NB4 (cell line): ENCODE measurements at regions not wholly inside any gene's neighbourhood (a gene's known extent, or its start where the extent isn't known, plus 50 kb on each side); places are given as distances from the start of the nearest gene placed in this dataset.
A peak's percentile ranks its signal among the peaks of the same experiment; 100 is the strongest.
"Not testable (repeated sequence)": the region's sequence is repeated elsewhere in the genome, so short reads cannot be mapped to it uniquely, and the experiment has no call there.

Experiments used
- DNase-seq: peaks from one replicate; pipeline ENCODE4 v3.0.0; 2010; ENCODE audit warnings: low read depth
- H3K4me3 ChIP-seq: one replicate; pipeline ENCODE4 v1.5.1; 2011; ENCODE audit warnings: mild to moderate bottlenecking, low read depth, low read length, moderate library complexity
- MYC ChIP-seq: IDR thresholded peaks from 2 replicates; pipeline ENCODE4 v1.6.1; 2011; ENCODE audit warnings: low read depth, low read length
- POLR2A ChIP-seq: IDR thresholded peaks from 2 replicates; pipeline ENCODE4 v1.6.1; 2011; ENCODE audit warnings: mild to moderate bottlenecking; ENCODE audit not compliant: insufficient read length; ENCODE audit errors: extremely low read depth
- TF ChIP-seq, protein P1 (sequence below): IDR thresholded peaks from 2 replicates; pipeline ENCODE4 v1.6.1; 2011; ENCODE audit warnings: low read depth, low read length
- TF ChIP-seq, protein P2 (sequence below): IDR thresholded peaks from one replicate; pipeline ENCODE4 v1.5.1; 2012; ENCODE audit warnings: low read depth, low read length

DNA sequence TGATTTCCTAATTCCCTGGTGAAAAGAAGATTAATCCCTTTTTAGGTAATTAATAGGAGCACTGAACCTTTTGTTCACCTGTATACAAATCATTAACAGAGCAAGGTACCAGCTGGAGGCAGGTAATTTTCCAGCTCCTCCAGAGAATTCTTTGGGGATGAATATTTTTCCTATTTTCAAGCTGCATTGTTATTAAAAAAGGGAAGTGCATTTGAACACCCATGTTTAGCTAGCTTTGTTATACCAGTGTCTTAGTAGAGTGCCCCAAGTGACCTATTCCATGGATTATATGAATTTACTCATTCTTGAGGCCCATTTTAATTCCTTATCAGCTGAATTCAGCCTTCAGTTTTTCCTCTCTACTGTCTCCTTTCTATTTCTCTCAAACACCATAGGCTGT lies 73.2 kb upstream of the GOT2 start:
- TF ChIP-seq, protein P1, sequence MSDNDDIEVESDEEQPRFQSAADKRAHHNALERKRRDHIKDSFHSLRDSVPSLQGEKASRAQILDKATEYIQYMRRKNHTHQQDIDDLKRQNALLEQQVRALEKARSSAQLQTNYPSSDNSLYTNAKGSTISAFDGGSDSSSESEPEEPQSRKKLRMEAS, result no peak
- TF ChIP-seq MYC (no peak), POLR2A (no peak)
- TF ChIP-seq, protein P2, sequence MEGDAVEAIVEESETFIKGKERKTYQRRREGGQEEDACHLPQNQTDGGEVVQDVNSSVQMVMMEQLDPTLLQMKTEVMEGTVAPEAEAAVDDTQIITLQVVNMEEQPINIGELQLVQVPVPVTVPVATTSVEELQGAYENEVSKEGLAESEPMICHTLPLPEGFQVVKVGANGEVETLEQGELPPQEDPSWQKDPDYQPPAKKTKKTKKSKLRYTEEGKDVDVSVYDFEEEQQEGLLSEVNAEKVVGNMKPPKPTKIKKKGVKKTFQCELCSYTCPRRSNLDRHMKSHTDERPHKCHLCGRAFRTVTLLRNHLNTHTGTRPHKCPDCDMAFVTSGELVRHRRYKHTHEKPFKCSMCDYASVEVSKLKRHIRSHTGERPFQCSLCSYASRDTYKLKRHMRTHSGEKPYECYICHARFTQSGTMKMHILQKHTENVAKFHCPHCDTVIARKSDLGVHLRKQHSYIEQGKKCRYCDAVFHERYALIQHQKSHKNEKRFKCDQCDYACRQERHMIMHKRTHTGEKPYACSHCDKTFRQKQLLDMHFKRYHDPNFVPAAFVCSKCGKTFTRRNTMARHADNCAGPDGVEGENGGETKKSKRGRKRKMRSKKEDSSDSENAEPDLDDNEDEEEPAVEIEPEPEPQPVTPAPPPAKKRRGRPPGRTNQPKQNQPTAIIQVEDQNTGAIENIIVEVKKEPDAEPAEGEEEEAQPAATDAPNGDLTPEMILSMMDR, result no peak
- no peak overlapping the region for H3K4me3 ChIP-seq
- no peak for DNase-seq

DNA sequence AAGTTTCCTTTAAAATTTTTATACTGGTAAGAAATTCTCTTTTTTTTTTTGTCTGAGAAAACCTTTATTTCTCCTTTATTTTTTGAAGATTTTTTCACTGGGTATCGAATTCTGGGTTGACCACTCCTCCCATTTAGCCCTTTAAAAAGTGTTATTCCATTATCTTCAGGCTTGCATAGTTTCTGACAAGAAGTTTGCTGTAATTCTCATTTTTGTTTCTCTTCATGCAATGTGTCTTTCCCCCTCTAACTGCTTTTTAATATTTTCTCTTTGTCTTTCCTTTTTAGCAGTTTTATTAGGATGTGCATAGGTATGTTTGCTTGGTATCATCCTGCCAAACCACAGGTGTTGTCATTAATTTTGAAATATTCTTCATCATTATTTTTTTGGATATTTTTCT lies 67.7 kb upstream of the GOT2 start:
- no peak overlapping the region for H3K4me3 ChIP-seq
- no peak for DNase-seq
- TF ChIP-seq, protein P1, result no peak
- TF ChIP-seq MYC (no peak), POLR2A (no peak)
- TF ChIP-seq, protein P2, result no peak

DNA sequence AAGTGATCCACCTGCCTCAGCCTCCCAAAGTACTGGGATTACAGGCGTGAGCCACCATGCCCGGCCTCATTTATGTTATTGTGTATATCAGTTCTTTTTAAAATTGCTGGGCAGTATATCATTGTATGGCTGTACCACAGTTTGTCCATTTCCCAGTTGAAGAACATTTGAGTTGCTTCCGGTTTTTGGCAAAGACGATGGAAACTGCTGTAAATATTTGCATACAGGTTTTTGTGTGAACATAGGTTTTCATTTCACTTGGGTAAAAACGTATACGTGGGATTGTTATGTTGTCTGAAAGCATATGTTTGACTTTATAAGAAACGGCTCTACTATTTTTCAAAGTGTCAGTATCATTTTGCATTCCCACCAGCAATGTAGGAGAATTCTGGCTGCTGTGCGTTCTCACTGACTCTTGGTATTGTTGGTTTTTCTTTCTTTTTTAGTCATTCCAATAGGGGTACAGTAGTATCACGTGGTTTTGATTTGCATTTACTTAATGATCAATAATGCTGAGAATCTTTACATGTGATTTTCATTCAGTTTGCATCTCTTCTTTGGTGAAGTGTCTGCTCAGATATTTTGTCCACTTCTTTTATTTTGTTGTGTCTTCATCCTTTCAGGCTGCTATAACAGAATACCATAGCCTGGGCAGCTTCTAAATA lies 63.2 kb upstream of the GOT2 start:
- no peak for DNase-seq
- no peak overlapping the region for H3K4me3 ChIP-seq
- TF ChIP-seq, protein P2, result no peak
- TF ChIP-seq POLR2A (no peak), MYC (no peak)
- TF ChIP-seq, protein P1, result no peak

DNA sequence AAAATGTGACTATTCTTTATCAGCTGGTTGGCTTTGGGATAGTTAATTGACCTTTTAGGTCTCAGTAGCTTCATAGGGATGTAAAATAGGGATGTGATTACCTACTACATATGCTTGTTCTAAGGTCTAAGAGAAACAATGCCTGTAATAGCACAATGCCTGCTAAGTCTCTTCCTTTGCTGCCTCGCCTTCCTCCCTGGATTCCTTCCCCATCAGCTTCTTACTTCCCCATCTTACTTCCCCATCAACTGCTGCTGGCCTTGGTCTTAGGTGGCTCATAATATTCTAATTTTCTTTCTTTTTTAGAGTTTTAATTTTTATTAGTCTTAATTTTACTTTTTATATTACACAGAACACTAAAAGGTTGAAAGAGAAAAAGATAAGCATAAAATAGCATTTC lies 59.2 kb upstream of the GOT2 start:
- TF ChIP-seq, protein P1, result no peak
- TF ChIP-seq POLR2A (no peak), MYC (no peak)
- TF ChIP-seq, protein P2, result no peak
- DNase-seq, result peak; percentile 8
- no peak overlapping the region for H3K4me3 ChIP-seq

DNA sequence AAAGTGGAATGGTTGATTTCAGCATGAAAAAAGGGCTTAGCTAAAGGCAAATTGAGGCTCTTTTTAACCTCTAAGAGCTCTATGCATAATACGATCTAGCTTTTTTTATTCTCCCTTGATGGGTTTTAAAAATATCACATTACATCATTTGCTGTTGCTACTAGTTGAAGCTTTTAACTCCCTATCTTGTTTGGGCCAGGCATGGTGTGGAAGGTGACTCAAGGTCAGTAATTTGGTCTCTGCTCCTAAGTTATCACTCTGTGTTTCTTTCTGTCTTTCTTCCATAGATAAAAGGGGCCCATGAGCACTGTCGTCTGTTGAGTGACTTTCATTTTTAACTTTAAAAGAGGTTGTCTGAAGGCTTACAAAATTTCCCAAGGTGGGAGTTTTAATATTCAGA lies 58.1 kb upstream of the GOT2 start:
- H3K4me3 ChIP-seq, result no peak overlapping the region
- DNase-seq, result no peak
- no peak for TF ChIP-seq MYC

DNA sequence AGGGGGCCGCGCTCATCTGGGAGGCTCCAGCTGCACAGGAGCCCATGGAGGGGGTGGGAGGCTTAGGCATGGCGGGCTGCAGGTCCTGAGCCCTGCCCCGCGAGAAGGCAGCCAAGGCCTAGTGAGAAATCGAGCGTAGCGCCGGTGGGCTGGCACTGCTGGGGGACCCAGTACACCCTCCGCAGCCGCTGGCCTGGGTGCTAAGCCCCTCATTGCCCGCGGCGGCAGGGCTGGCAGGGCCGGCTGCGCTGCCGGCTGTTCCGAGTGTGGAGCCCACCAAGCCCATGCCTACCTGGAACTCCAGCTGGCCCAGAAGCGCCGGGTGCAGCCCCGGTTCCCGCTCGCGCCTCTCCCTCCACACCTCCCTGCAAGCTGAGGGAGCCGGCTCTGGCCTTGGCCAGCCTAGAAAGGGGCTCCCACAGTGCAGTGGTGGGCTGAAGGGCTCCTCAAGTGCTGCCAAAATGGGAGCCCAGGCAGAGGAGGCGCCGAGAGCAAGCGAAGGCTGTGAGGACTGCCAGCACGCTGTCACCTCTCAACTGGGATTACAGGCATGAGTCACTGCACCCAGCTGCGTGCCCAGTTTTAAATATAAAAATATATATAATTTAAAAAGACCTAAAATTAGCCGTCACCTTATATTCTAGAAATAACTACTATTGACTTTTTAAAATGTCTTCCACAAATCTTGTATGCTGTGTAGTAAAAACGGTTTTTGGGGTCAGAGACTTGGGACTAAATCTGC lies 56.9 kb upstream of the GOT2 start:
- H3K4me3 ChIP-seq, DNase-seq: not testable (repeated sequence)

DNA sequence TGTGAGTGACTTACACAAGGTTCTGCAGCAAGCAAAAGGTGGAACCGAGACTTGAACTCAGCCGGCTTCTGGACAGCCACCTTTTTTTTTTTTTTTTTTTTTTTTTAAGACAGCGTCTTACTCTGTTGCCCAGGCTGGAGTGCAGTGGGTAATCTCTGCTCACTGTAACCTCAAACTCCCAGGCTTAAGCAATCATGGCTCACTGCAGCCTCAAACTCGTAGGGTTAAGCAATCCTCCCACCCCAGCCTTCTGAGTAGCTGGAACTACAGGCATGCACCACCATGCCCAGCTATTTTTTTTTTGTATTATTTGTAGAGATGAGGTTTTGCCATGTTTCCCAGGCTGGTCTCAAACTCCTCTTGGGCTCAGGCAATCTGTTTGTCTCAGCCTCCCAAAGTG lies 55.2 kb upstream of the GOT2 start:
- DNase-seq, result peak; percentile 35
- TF ChIP-seq MYC (no peak), POLR2A (no peak)
- TF ChIP-seq, protein P1, result no peak
- TF ChIP-seq, protein P2, result no peak
- H3K4me3 ChIP-seq, result no peak overlapping the region
